ENCODE measurements at regions not wholly inside any gene's neighbourhood (a gene's known extent, or its start where the extent isn't known, plus 50 kb on each side); places are given as distances from the start of the nearest gene placed in this dataset.

- no peak for TF ChIP-seq CTCF (IDR thresholded peaks at IDR 0.05; ENCODE audit: borderline replicate concordance, insufficient read depth, low read depth, low read length)
- no peak overlapping the region for H3K4me3 ChIP-seq (ENCODE audit: low read depth, low read length)
These were observed 385.1 kb upstream of the MKI67 start for GRCh38 chr10:128511284-128511683.

- H3K4me3 ChIP-seq (ENCODE audit: low read depth, low read length), result no peak overlapping the region
- no peak for TF ChIP-seq CTCF (IDR thresholded peaks at IDR 0.05; ENCODE audit: borderline replicate concordance, insufficient read depth, low read depth, low read length)
These were observed 386.5 kb upstream of the MKI67 start for GRCh38 chr10:128512767-128513166.

- no peak overlapping the region for H3K4me3 ChIP-seq (ENCODE audit: low read depth, low read length)
- TF ChIP-seq CTCF (IDR thresholded peaks at IDR 0.05; ENCODE audit: borderline replicate concordance, insufficient read depth, low read depth, low read length), result no peak
These were observed 388.3 kb upstream of the MKI67 start for GRCh38 chr10:128514536-128514935.

GRCh38 chr10:128516180-128516579 lies 390.0 kb upstream of the MKI67 start:
- no peak for TF ChIP-seq CTCF (IDR thresholded peaks at IDR 0.05; ENCODE audit: borderline replicate concordance, insufficient read depth, low read depth, low read length)
- H3K4me3 ChIP-seq (ENCODE audit: low read depth, low read length), result no peak overlapping the region

GRCh38 chr10:128517167-128517566 lies 390.9 kb upstream of the MKI67 start:
- H3K4me3 ChIP-seq (ENCODE audit: low read depth, low read length), result no peak overlapping the region
- no peak for TF ChIP-seq CTCF (IDR thresholded peaks at IDR 0.05; ENCODE audit: borderline replicate concordance, insufficient read depth, low read depth, low read length)

GRCh38 chr10:128518000-128518399 lies 391.8 kb upstream of the MKI67 start:
- no peak overlapping the region for H3K4me3 ChIP-seq (ENCODE audit: low read depth, low read length)
- no peak for TF ChIP-seq CTCF (IDR thresholded peaks at IDR 0.05; ENCODE audit: borderline replicate concordance, insufficient read depth, low read depth, low read length)

GRCh38 chr10:128519581-128519980 lies 393.4 kb upstream of the MKI67 start:
- H3K4me3 ChIP-seq (ENCODE audit: low read depth, low read length), result no peak overlapping the region
- no peak for TF ChIP-seq CTCF (IDR thresholded peaks at IDR 0.05; ENCODE audit: borderline replicate concordance, insufficient read depth, low read depth, low read length)
